NCI-H2171 (cell line): ENCODE measurements at regions not wholly inside any gene's neighbourhood (a gene's known extent, or its start where the extent isn't known, plus 50 kb on each side); places are given as distances from the start of the nearest gene placed in this dataset.
"Not testable (repeated sequence)": the region's sequence is repeated elsewhere in the genome, so short reads cannot be mapped to it uniquely, and the experiment has no call there.

Experiments used
- DNase-seq: peaks from one replicate; lab custom pipeline; 2025; lab: John Stamatoyannopoulos, UW

DNA sequence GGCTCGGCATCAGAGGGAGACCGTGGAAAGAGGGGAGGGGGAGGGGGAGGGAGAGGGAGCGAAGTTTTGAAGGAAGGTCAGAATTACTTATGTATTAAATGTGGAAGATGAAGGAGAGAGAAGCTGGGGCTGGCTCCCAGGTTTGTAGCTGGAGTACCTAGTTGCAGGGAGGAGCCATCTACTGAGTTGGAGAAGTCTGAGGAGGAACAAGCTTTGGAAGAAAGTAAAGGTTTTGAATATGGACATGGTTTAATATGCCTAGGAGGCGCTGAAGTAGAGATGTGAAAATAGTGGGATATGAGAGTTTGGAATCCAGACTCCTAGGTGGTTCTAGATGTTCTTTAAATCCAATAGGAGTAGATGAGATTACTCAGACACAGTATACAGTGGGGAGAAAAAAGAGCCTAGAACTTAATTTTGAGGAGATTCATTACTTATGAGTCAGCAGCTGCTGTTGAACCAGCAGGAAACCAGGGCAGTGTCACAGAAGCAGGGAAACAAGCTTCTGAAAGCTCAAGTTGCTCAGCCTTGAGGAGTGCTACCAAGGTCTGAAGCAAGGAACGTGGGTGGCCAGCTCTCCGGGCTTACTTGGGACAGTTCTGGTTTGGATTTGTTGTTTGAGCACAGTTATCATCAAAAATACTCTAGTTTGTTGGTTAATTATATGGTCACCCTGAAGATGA lies 149.3 kb downstream of the UTRN start:
- no peak for DNase-seq

DNA sequence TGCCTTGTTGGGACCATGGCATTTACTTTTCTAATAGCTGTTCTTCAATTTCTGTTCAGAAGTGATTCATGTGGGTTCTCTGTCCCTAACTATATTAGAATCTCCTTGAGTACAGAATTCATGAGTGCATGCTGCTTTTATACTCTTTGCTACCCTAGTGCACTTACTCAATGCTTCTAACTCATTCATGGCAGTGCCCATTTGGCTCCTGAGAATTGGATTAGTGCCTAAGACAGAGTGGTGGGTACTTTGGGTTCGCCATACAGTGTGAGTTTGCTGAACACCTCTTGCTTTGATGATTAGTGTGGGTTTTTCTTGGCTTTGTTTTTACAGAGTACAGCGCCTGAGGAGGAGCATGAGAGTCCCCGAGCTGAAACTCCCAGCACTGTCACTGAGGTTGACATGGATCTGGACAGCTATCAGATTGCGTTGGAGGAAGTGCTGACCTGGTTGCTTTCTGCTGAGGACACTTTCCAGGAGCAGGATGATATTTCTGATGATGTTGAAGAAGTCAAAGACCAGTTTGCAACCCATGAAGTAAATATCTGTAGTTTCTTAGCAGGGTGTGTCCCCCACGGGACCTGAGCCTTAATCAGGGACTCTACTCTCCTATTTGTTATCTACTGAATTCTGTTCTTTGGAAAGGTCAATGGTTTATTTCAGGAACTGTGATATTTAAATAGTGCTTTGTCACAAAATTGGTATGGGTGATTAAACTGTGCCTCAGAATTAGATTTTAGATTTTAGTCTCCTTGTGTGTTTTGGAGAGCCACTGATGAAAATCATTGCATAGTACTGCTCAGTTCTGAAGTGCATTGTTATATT lies 150.7 kb downstream of the UTRN start:
- no peak for DNase-seq

DNA sequence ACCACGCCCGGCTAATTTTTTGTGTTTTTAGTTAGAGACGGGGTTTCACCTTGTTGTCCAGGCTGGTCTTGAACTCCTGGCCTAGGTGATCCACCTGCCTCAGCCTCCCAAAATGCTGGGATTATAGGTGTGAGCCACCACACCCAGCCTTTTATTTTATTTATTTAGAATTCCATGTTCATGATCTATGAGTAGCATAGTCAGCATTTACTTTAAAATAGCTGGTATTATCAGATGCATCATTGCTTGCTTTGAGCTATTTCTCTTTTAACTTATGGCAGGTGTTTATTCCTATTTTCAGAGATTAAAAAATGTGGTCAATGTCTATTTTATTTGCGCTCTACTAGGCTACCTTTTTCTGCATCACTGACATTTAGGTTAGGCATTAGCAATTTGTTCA lies 152.0 kb downstream of the UTRN start:
- no peak for DNase-seq

DNA sequence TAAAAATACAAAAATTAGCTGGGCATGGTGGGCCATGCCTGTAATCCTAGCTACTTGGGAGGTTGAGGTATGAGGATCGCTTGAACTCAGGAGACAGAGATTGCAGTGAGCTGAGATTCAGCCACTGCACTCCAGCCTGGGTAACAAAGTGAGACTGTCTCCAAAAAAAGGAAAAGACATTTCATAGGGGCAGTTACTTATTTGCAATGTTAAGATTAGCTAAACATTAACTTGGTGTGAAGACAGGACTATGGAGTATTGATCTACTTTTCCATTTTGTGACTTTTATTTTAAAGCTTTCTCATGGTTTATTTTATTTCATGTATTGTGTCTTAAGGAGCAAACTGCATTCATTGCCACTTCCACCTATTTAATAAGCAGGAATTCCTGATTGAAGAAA lies 153.0 kb downstream of the UTRN start:
- no peak for DNase-seq

DNA sequence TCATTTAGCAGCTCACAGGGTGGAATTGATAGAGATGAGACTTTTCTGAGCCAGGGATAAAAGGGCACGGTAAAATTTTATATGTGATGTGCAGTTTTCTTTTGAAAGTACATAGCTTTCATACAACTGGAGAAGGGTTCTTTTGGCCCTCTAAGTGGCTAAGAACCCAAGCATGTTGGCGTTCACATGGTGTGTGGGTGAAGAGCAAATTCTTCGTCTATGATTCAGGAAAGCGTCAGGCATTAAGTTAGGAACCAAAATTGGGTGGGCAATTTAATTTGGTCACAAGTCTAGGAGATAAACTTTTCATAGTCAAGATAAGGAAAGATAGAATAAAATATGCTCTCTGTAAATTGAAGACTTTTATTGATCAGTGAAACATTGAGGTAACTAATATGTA lies 153.9 kb downstream of the UTRN start:
- no peak for DNase-seq

DNA sequence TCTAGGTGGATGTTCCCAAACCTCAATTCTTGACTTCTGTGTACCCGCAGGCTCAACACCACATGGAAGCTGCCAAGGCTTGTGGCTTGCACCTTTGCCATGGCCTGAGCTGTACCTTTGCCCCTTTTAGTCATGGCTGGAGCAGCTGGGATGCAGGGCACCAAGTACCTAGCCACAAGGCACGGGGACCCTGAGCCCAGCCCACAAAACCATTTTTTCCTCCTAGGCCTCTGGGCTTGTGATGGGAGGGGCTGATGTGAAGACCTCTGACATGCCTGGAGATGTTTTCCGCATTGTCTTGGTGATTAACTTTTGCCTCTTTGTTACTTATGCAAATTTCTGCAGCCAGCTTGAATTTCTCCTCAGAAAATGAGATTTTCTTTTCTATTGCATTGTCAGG lies 156.7 kb downstream of the UTRN start:
- not testable (repeated sequence) for DNase-seq

DNA sequence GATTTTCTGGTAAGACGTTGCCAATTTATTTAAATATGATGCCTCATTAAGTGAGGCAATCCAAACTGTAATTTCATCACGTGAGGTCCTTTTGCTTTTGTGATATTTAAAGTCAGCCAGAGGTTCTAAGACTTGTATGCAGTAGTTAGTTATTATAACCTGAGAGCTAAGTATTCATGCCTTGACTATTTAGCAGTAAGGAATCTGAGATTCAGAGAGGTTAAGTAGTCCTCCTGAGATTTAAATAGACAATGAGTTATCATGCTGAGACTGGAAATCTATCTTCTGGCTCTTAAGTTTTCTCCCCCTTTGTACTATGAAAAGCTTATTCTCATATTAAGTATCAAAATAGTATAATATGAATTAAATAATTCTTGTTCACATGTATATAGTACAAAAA lies 158.0 kb downstream of the UTRN start:
- DNase-seq: no peak

DNA sequence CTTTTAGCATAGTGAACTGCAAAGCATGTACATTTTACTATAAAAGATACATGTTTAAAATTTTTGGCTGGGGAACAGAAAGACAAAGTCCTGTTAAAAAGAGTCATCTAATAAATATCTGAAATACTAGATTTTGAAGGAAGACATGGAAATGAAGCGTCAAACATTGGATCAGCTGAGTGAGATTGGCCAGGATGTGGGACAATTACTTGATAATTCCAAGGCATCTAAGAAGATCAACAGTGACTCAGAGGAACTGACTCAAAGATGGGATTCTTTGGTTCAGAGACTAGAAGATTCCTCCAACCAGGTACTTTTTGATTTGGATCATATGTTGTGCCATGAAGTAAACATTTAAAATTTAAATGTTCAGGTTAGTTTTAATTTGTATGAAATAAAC lies 162.3 kb downstream of the UTRN start:
- DNase-seq: no peak

DNA sequence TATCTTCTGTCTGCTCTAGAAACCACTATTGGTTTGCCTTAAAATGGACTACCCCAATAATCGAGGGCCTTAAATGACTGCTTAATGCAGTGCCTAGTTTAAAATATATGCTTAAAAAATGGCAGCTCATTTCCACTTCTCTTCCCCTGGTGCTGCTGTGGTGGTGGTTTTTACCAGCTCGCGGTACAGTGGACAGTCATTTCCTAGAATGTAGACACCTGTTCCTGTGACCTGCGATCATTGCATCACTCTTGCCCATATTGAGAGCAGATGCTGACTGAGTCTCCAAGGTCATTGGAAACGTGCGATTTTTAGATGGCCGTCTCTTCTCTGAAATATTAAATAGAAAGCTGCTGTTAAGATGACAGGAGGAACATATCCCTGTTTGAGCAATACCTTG lies 164.1 kb downstream of the UTRN start:
- no peak for DNase-seq

DNA sequence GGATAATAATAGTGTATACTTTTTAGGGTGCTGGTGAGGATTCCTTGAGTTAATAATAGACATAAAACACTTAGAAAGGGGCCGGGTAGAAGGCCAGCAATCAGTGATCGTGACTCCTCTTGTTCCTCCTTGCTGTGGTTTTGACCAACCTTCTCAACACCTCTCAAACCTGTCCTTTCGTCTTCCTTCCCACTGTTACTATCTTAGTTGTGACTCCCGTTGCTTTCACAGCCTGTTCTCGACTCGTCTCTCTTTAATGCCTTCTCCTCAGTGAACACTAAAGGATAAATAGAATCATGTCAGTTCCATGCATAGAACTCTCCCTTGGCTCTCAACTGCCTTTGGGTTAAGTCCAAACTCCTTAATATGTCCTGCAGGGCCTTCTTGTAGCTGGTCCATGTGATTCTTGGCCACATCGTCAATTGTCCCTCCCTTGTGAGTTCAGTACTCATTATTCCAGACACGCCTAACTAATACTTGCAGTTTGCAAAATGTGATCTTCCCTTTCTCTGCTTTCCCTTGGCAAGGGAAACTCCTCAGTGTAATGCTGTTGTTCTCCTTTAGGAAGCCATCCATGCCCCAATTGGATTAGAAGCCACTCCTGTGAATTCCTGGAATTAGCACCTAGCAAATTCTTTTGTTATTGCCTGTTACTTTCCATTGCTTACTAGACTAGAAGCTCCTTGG lies 164.9 kb downstream of the UTRN start:
- DNase-seq: no peak

DNA sequence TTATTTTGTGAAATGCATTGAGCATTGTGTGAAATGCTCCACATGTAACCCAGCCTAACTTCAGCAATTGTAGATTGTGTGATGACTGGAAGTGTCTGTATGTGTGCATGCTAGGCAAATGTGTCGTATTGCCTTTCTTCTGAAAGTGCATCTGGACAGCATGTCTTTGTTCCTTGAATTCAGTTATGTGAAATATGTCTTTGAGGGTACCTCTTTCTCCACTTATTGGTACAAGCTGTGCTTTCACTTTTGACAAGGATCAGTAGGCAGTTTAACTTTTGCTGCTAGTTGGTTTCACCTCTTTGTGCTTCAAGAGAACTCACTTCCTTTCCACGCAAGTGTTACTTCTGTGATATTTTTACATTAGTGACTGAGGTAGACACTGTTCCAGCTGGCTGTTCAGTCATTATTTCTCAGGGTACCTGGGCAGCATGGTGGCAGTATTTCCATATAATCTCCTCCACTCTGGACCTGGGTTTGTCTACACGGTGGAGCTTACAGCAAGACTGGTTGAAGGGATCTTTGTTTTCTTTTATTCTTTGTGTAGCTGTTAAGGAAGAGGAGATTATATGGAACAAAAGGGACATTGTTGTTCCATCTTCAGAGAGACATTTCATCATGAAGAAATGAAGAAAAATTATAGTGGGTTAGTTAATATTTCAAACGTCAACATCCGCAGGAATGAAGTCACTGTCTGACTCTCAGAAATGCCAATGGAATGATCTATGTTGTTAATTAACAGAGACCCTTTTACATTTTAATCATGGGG lies 175.4 kb downstream of the UTRN start:
- DNase-seq: no peak

DNA sequence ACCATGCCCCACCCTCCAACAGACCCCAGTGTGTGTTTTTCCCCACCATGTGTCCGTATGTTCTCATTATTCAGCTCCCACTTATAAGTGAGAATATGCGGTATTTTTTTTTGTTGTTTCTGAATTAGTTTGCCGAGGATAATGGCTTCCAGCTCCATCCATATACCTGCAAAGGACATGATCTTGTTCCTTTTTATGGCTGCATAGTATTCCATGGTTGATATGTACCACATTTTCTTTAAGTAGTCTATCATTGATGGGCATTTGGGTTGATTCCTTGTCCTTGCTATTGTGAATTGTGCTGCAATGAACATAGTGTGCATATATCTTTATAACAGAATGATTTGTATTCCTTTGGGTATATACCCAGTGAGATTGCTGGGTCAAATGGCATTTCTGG lies 176.9 kb downstream of the UTRN start:
- DNase-seq: no peak

DNA sequence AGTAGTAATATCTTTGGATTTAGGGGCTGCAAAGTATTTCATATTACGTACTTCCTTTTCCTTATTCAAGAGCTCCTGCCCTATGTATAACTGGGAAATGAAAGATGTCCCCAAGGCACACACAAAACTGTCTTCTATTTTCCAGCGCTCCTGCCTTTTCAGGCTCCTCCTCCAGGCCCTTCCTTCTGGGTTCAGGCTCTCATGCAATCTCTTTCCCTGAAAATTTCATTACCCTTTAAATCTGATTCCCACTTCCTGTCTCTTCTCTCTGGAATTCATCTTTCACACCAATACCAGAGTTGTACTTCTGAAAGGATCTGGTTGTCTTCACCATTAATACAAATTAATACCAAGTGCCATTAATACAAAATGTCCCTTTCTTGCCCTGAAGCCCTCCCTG lies 181.6 kb downstream of the UTRN start:
- no peak for DNase-seq

DNA sequence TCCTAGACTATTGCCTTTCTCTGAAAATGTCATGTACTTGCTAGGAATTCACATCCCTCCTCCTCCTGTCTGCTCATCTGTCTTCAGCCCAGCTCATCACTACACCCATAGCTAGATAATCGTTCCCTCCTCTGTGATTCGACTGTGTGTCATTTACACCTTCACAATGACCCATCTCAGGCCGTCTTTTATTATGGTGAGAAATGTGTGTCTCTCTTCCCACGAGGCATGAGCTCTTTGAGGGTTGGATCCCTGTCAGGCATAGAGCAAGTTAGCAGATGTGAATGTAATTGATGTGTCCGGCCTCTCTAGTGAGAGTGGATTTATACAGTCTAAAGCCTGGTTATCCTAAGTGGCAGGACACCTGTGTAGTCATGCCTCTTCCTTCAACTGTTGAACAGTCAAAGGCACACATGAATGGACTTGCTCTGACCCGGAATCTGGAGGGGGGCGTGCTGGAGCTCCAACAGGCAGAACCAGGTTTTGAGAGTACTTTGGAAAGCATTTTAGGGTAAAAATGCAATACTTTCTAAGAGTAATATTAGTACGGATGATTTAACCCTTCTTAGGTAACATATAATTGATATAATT lies 182.1 kb downstream of the UTRN start:
- no peak for DNase-seq

DNA sequence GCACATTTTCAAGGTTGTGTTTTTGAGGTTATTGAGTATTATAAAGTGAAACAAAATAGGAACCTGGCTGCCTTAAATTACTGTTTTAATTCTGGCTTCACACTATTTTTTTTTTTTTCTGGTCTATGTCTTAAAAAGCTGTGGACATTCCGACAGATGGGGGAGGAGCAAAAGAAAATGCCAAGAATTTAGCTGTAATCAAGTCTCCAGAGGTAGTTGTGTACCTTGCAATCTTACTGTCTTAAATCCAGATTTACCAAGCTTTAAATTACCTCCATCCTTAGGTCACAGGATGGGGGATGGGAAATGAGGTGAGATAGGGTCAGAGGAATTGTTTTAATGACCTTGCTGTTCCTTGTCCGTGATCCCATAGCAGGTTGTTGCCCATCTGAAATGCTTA lies 182.8 kb downstream of the UTRN start:
- no peak for DNase-seq

DNA sequence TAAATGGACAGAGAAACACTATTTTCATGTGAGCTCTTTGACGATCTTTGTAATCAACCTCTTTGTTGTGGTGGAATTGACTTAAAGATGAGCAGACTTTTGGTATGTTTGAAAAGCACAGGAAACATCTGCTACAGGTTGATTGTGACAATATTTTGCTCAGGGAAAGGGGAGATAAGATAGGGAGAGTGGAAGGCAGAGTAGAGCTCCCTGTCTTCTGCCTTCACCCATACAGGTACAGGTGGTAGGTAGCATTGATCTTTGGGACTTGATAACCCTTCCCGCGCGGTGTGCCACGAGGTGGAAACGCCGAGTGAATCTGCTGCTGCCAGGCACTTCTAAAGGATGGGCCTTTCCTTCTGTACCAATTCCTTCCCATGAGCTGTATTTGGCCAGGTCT lies 183.6 kb downstream of the UTRN start:
- DNase-seq: no peak

DNA sequence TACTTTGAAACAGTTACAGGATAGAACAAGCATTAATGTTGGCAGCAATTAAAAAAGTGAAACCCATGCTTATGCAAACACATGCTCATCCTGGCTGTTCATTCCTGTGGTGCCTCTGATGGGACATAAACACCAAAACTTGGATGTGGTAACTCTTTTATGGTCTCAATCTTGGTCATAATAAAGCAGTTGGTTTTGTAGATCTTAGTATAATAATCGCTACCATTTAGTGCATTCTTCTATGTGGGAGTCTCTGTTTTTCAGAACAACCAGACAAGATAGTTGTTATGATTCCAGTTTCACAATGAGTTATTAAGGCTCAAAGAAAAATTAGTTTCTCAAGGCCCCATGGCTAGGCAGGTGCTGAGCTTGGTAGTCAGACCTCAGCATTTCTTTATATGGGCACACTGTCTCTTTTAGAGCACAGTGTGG lies 184.0 kb downstream of the UTRN start:
- no peak for DNase-seq

DNA sequence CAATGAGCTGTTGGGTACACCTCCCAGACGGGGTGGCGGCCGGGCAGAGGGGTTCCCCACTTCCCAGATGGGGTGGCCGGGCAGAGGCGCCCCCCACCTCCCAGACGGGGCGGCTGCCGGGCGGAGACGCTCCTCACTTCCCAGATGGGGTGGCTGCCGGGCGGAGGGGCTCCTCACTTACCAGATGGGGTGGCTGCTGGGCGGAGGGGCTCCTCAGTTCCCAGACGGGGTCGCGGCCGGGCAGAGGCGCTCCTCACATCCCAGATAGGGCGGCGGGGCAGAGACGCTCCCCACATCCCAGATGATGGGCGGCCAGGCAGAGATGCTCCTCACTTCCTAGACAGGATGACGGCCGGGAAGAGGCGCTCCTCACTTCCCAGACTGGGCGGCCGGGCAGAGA lies 185.1 kb downstream of the UTRN start:
- DNase-seq: not testable (repeated sequence)

DNA sequence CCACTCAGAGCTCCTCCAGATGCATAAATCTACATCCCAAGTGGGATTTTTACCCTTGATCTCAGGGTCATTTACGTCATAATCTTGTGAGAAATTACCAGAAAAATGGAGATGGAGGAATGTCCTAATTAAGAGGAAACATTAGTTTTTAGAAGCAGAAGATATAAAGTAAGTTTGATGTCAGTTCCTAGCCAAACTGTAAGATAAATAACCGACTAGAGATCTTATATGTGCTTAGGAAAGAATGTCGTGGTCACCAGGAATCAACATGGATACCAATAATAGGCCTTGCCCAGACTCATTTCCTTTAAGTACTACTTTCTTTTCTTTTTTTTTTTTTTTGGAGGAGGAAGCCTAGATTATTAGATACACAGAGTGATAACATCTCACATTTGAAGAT lies 186.9 kb downstream of the UTRN start:
- no peak for DNase-seq

DNA sequence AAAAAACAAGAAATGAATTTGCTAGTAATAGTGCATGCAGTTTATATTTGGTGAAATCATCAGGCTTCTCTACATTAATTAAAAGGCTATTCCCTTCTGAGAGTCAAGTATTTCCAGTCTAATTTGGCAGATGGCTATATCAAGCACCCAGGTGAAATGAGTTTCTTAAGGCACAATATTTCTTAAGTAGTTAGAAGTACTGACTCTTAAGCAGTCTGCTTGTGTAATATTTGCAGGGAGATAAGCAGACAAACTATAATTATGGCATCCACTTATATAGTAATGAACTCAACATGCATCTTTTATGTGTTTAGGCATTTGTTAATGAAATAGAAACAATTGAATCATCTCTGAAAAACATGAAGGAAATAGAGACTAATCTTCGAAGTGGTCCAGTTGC lies 189.2 kb downstream of the UTRN start:
- DNase-seq: no peak

DNA sequence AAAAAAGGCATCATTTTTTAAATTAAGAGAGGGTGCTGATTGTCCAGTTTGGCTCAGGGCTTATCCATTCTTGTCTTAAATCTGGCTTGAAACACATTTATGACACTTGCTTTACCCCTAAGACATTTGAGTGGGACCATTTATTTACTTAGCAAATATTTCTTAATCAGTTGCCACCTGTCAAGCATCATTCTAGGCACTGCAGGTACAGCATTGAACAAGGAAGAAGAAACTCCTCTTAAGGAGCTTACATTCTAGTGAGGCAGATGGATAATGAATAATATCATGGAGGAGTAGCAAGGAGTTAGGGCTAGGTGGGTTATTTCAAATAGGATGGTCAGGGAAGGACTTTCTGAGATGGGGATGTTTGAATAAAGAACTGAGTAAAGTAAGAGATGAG lies 189.8 kb downstream of the UTRN start:
- no peak for DNase-seq

DNA sequence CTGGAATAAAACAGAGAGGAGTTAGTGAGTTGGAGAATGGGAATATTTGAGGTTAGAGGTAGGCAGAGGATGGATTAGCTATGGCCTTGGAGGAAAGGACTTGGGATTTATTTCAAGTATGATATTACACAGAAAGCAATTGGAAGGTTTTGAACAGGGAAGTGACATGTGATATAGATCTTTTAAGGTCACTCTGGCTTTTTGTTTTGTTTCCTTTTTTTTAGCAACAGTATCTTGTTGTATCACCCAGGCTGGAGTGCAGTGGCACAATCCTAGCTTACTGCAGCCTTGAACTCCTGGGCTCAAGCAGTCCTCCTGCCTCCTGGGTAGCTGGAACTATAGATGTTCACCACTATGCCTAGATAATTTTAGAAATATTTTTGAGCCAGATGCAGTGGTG lies 190.3 kb downstream of the UTRN start:
- DNase-seq: no peak
